Transverse colon (tissue), 4 donors: ENCODE measurements at regions not wholly inside any gene's neighbourhood (a gene's known extent, or its start where the extent isn't known, plus 50 kb on each side); places are given as distances from the start of the nearest gene placed in this dataset.
"Not testable (repeated sequence)": the region's sequence is repeated elsewhere in the genome, so short reads cannot be mapped to it uniquely, and the experiment has no call there.

Experiments
- DNase-seq: peaks from one replicate; pipeline ENCODE4 v3.0.0-alpha.2; 2019
- H3K27ac ChIP-seq, 4 donors: fragments of 200-600 bp; sonication (generic); 2 replicates each; pipeline ENCODE4 v1.5.1; 2016 to 2018; ENCODE audit warnings: inconsistent platforms in 4 of 4
- H3K27me3 ChIP-seq: fragments of 200-600 bp; sonication (generic); 2 replicates; pipeline ENCODE4 v1.5.1; 2017; ENCODE audit warnings: inconsistent platforms
- H3K36me3 ChIP-seq, 4 donors: fragments of 200-600 bp; sonication (generic); 2 replicates each; pipeline ENCODE4 v1.5.1; 2017 to 2019; ENCODE audit warnings: inconsistent platforms in 4 of 4
- H3K4me1 ChIP-seq, 4 donors: fragments of 200-600 bp; sonication (generic); 2 replicates each; pipeline ENCODE4 v1.5.1; 2017 to 2020; ENCODE audit warnings: inconsistent platforms in 4 of 4
- H3K4me3 ChIP-seq, 4 donors: fragments of 200-600 bp; sonication (generic); 1 replicate in 1 of 4; 2 replicates in 3 of 4; pipeline versions ENCODE4 v1.5.1 to v1.6.1; 2017 to 2019; ENCODE audit warnings: inconsistent platforms in 4 of 4
- H3K9me3 ChIP-seq, 2 donors: fragments of 200-600 bp; sonication (generic); 2 replicates each; pipeline ENCODE4 v1.5.1; 2017 to 2019; ENCODE audit warnings: inconsistent platforms in 2 of 2
- CTCF ChIP-seq, 5 experiments: fragments of 200-600 bp in 3 of 5; fragments of 450-650 bp in 2 of 5; sonication (generic) in 3 of 5; IDR thresholded peaks; 1 replicate in 2 of 5; 2 replicates in 3 of 5; pipeline ENCODE4 v1.5.1; 2016 to 2017; ENCODE audit warnings: antibody characterized with exemption in 5 of 5, inconsistent platforms in 3 of 5, mild to moderate bottlenecking in 2 of 5, moderate library complexity in 1 of 5
- EP300 ChIP-seq: sonication (generic); formaldehyde crosslinking; IDR thresholded peaks from one replicate; pipeline ENCODE4 v1.6.1; 2017; ENCODE audit warnings: antibody characterized with exemption, low read depth
- POLR2A ChIP-seq: fragments of 450-650 bp; IDR thresholded peaks from one replicate; pipeline ENCODE4 v1.6.1; 2016; ENCODE audit warnings: antibody characterized with exemption, mild to moderate bottlenecking, moderate library complexity
- POLR2AphosphoS5 ChIP-seq, 3 donors: sonication (generic); formaldehyde crosslinking; IDR thresholded peaks; one replicate each; pipeline ENCODE4 v1.6.1; 2016; ENCODE audit warnings: antibody characterized with exemption in 3 of 3
- WGBS, 2 donors: methylation state at CpG; one replicate each; pipeline ENCODE4 v1.1.5; 2018; ENCODE audit warnings: low coverage in 1 of 2; 5-methylcytosine and 5-hydroxymethylcytosine counted together
- in situ Hi-C, 4 donors: fragments of 200-750 bp; cut with MboI; loops; one replicate each; pipeline versions ENCODE4 v1.15.0 to v1.15.1; 2017; ENCODE audit warnings: low sequenced_read_pairs in 3 of 4, low pct_ligation_motif_present in 1 of 4, low pct_unique_long_range_greater_than_20kb in 1 of 4
- intact Hi-C: fragments of 100-400 bp; cut with DNase I; formaldehyde crosslinking; loops from one replicate; pipeline ENCODE4 v1.15.1; 2023; ENCODE audit warnings: low total_unique reads

- in situ Hi-C loops, result no loop called here
These were observed 134.3 kb downstream of the PXDC1 start for GRCh38 chr6:3617192-3617631.

GRCh38 chr6:3616565-3617176 is 134.8 kb downstream of the PXDC1 start:
- intact Hi-C loops (no loop called here), in situ Hi-C loops (no loop called here)
- Histone ChIP-seq H3K4me3 (no peak overlapping the region), H3K27ac (no peak overlapping the region), H3K4me1 (no peaks in the 10 kb centered on the region), H3K36me3 (no peaks in the 10 kb centered on the region), H3K9me3 (no peaks in the 10 kb centered on the region), H3K27me3 (no peaks in the 10 kb centered on the region)
- WGBS, 2 donors, result 89% methylated on average over 9 of the region's 9 CpGs; no CpG with 5 or more reads in 1 of the 2 donors
- no peak for DNase-seq
- TF ChIP-seq CTCF (IDR thresholded peaks at IDR 0.05) (no peak), POLR2AphosphoS5 (IDR thresholded peaks at IDR 0.05) (no peak), EP300 (no peak), POLR2A (no peak)

More at GRCh38 chr6:3617192-3617631, 134.3 kb downstream of the PXDC1 start:
- H3K4me3 ChIP-seq, result no peak overlapping the region
- H3K4me1 ChIP-seq, result no peaks in the 10 kb centered on the region
- intact Hi-C loops, result no loop called here
- WGBS, 2 donors, result 34 to 37% methylated on average over 5 to 7 of the region's 7 CpGs
- H3K9me3 ChIP-seq, result no peaks in the 10 kb centered on the region
- no peak for DNase-seq
- H3K27me3 ChIP-seq, result no peaks in the 10 kb centered on the region
- no peaks in the 10 kb centered on the region for H3K36me3 ChIP-seq
- TF ChIP-seq CTCF (IDR thresholded peaks at IDR 0.05) (no peak), EP300 (no peak), POLR2A (no peak), POLR2AphosphoS5 (IDR thresholded peaks at IDR 0.05) (no peak)
- H3K27ac ChIP-seq, result no peak overlapping the region

- intact Hi-C loops (no loop called here), in situ Hi-C loops (no loop called here)
- Histone ChIP-seq H3K4me3 (no peak overlapping the region), H3K27ac (no peak overlapping the region), H3K9me3 (no peaks in the 10 kb centered on the region), H3K27me3 (no peaks in the 10 kb centered on the region), H3K36me3 (no peaks in the 10 kb centered on the region), H3K4me1 (no peaks in the 10 kb centered on the region)
- DNase-seq, result no peak
- 78 to 88% methylated on average over 6 to 11 of the region's 11 CpGs for WGBS, 2 donors
- no peak for TF ChIP-seq POLR2AphosphoS5 (IDR thresholded peaks at IDR 0.05)
- no peak for TF ChIP-seq EP300
- TF ChIP-seq CTCF (IDR thresholded peaks at IDR 0.05), result no peak
- no peak for TF ChIP-seq POLR2A
These were observed 135.8 kb downstream of the PXDC1 start for GRCh38 chr6:3615391-3616380.

GRCh38 chr6:3614918-3615317 is 136.6 kb downstream of the PXDC1 start:
- Histone ChIP-seq H3K27me3 (no peaks in the 10 kb centered on the region), H3K4me1 (no peaks in the 10 kb centered on the region), H3K9me3 (no peaks in the 10 kb centered on the region), H3K36me3 (no peaks in the 10 kb centered on the region), H3K4me3 (no peak overlapping the region), H3K27ac (no peak overlapping the region)
- no peak for DNase-seq
- TF ChIP-seq CTCF (IDR thresholded peaks at IDR 0.05) (no peak), POLR2AphosphoS5 (IDR thresholded peaks at IDR 0.05) (no peak), EP300 (no peak), POLR2A (no peak)
- intact Hi-C loops (no loop called here), in situ Hi-C loops (no loop called here)
- 73 to 100% methylated on average over 1 to 2 of the region's 2 CpGs for WGBS, 2 donors

- H3K36me3 ChIP-seq, DNase-seq, in situ Hi-C loops, H3K27me3 ChIP-seq, H3K4me3 ChIP-seq, H3K27ac ChIP-seq, H3K4me1 ChIP-seq, H3K9me3 ChIP-seq, intact Hi-C loops: not testable (repeated sequence)
- WGBS, 2 donors, result 72% methylated on average over 1 of the region's 1 CpG; no CpG with 5 or more reads in 1 of the 2 donors
These were observed 137.9 kb downstream of the PXDC1 start for GRCh38 chr6:3613565-3613964.
